HG03108 (cell line): ENCODE measurements at regions not wholly inside any gene's neighbourhood (a gene's known extent, or its start where the extent isn't known, plus 50 kb on each side); places are given as distances from the start of the nearest gene placed in this dataset.
"Not testable (repeated sequence)": the region's sequence is repeated elsewhere in the genome, so short reads cannot be mapped to it uniquely, and the experiment has no call there.

ENCODE experiments used
- ATAC-seq: cut with Tn5 transposase; IDR thresholded peaks from one replicate; pipeline ENCODE4 v1.9.1; 2021; ENCODE audit warnings: moderate library complexity; ENCODE audit not compliant: unreplicated experiment

GRCh38 chr4:107392380-107392779, 327.7 kb downstream of the PAPSS1 start:
- no peak for ATAC-seq

GRCh38 chr4:107391630-107392028, 328.4 kb downstream of the PAPSS1 start:
- ATAC-seq = no peak

DNA sequence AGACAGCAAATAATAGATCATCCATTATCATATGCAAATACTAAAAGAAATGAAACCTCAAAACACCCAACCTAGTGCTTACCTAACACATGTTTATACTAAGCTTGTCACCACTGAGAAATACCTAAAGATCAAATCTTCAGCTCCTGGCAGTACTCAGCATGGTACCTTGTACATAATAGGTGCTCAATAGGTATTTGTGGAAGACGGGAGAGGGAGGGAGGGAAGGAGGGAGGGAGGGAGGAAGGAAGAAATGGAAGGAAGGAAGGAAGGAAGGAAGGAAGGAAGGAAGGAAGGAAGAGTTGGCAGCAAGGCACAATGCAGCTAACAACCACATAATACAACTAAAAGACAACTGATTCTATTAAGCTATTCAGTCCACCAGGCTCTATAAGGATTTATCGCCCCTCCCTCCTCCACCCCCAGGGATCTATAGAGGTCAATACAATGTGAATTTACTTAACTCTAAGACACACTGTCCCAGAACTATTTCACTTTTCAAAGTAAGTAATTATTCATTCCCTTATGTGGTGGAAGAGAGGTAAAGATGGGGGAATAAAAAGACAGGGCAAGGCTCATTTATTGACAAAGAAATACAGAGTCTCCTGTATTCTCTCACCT, 328.9 kb downstream of the PAPSS1 start:
- no peak for ATAC-seq

DNA sequence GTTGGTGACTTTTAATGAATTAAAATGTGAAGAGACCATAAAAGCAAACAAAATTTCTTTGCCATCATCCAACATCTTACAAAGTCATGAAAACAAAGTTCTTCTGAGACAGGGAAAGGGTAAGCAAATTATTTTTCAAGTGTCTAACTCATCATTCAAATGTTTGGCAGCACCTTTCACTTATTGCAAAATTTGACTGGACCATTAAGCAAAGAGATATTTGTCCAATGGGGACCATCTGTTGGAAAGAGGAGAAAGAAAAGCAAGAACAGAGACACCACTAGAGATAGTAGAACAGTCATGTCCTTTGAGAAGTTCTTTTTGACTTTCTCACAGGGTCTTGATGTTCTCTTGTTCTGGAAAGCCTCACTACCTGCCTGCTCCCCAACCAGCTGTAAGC, 330.1 kb downstream of the PAPSS1 start:
- no peak for ATAC-seq

DNA sequence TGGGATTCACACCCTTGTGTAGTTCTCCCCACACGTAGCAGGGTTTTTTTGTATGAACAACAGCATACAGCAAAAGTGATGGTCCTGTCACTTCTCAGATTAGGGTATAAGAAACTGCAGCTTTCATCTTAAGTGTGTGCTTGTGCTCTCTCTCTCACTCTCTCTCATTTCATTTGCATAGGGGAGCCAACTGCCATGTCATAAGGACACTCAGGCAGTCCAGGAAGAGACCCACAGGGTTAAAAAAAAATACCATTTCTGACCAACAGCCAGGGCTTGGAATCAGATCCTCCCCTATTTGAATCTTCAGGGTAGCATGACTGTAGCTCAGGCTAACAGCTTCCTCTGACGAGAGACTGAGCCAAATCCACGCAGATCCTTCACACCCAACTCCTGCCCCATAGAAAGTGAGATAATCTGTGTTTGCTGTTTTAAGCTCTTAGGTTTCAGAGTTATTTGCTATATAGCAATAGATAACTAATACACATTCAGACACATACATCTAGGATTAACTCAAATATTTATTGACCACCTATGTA, 331.2 kb downstream of the PAPSS1 start:
- ATAC-seq = no peak

- ATAC-seq = no peak
These were observed 339.1 kb downstream of the PAPSS1 start for GRCh38 chr4:107380836-107381438.

DNA sequence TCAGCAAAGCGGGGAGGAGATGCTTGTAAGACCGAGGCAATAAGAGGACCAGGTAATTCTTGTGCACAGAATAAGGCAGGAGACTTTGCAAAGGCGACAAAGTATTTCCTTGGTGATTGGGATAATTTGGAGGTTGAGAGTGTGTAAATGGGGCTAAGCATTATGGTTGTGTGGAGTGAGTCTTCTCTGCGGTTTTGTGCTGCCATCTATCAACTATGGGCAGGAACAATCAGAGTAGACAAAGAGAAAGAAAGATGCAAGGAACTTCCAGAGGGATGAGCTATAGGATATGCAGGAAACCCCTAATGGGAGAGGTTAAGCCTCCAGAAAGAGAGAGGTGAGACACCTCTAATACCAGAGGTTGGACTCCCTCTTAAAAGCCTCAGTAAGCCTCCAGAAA, 339.8 kb downstream of the PAPSS1 start:
- no peak for ATAC-seq

GRCh38 chr4:107379054-107379869, 340.8 kb downstream of the PAPSS1 start:
- no peak for ATAC-seq

DNA sequence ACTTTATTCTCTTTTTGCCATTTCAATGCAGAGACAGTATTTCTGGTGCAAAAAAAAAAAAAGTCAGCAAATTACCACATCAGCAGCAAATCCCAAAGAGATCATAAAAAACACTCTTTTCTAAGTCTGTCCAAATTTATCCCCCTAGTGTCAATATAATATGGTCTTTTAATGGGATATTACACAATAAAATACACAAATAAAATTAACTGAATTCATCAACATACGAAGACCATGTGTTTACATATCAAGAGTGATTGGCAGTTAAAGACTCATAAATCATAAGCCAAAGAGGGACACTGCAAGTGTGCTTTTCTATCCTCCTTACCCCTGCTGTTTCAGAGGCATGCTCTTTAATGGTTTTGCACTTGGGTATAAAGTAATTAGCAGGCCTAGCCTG, 340.2 kb upstream of the DKK2 start:
- ATAC-seq = no peak

DNA sequence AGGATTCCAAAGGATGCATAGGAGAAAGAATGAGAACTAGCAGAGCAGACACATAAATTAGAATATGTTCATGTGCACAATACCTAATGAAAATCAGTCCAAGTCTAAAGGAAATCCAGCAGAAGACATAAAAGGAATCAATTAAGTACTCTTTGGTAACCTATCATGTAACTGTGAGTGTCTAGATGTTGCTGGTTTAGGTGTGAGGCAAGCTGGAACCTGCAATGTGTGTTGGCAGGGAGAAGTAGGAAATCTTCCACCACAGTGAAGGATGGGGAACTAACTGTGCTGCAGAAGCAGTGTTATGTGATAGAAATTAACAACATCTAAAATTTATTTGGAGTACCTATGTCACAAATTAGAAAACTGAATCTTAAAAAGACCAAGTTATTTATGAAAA, 330.8 kb upstream of the DKK2 start:
- ATAC-seq = no peak

GRCh38 chr4:107366016-107366735, 330.1 kb upstream of the DKK2 start:
- ATAC-seq = no peak

DNA sequence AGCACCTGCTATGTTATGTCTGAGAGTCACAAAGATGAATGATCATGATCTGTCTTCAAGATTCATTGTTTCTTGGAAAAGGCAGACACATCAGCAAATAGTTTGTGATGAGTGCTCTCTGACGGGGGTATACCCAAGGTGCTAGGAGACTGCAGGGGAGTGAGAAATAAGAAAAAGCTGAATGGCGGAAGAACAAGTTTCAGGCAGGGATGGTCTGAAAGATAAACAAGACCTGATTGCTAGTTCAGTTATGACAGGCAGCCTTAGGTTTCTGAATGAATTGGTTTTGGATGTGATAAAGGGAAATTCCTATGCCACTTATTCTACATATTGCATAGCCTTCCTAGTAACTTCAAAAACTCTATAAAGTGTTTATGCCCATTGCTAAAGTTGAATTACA, 327.0 kb upstream of the DKK2 start:
- no peak for ATAC-seq

GRCh38 chr4:107359208-107359607, 323.1 kb upstream of the DKK2 start:
- ATAC-seq = no peak

- ATAC-seq = not testable (repeated sequence)
These were observed 318.2 kb upstream of the DKK2 start for GRCh38 chr4:107354304-107354703.

DNA sequence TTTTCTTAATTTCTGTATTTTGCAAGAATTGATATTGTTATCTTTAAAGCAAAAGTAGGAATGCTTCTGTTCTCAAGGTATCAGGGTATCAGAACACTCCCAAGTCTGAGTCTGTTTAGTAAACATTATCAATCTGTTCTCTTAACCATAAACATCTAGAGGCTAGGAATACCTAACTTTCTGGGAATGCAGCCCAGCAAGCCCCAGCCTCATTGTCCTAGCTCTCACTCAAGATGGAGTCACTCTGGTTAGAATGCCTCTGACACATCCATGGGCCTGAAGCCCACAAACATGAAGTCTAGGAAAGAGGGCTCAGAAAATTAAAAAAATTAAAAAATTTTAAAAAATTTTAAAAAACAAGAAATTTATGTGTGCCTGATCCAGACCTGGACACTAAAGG, 315.1 kb upstream of the DKK2 start:
- ATAC-seq = no peak

- ATAC-seq = no peak
These were observed 313.6 kb upstream of the DKK2 start for GRCh38 chr4:107349732-107350131.

- no peak for ATAC-seq
These were observed 313.2 kb upstream of the DKK2 start for GRCh38 chr4:107349266-107349665.

- no peak for ATAC-seq
These were observed 312.3 kb upstream of the DKK2 start for GRCh38 chr4:107348188-107349050.

- no peak for ATAC-seq
These were observed 297.4 kb upstream of the DKK2 start for GRCh38 chr4:107333518-107333917.

DNA sequence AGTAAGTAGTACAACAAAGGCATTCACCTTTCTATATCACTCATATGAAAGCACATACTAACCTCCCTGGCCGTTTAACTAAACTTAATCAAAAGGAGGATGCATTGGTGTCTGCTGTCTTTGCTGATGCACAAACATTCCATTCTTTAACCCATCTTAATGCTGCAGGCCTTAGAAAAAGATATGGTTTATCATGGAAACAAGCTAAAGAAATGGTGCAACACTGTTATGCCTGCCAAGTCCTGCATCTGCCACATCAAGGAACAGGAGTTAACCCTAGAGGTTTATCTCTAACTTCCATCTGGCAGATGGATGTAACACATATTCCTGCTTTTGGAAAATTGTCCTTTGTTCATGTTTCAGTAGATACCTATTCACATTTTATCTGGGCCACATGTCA, 296.5 kb upstream of the DKK2 start:
- not testable (repeated sequence) for ATAC-seq
